ENCODE measurements at regions not wholly inside any gene's neighbourhood (a gene's known extent, or its start where the extent isn't known, plus 50 kb on each side); places are given as distances from the start of the nearest gene placed in this dataset.

GRCh38 chr3:117628823-117629291, 919.3 kb downstream of the TUSC7 start:
- no peak overlapping the region for H4K5ac ChIP-seq (ENCODE audit: insufficient read length, low read depth, low read length)
- H3K23me2 ChIP-seq (ENCODE audit: low read depth, low read length), result no peaks in the 10 kb centered on the region
- FAIRE-seq (no peak), DNase-seq (ENCODE audit: low read depth in 1 of 2, low spot score in 2 of 2) (no peak)
- ChIA-PET CTCF (ENCODE audit: partially characterized antibody) (no interaction called here), POLR2A (ENCODE audit: partially characterized antibody) (no interaction called here)
- H3K9me3 ChIP-seq (ENCODE audit: insufficient read depth in 2 of 2, low read depth in 1 of 2, low read length in 1 of 2), result no peaks in the 10 kb centered on the region
- H3K79me2 ChIP-seq (ENCODE audit: control insufficient read depth in 1 of 2, insufficient read depth in 2 of 2, low read length in 2 of 2), result no peaks in the 10 kb centered on the region
- H3K4me1 ChIP-seq (replicated peaks in 1 of 4; ENCODE audit: control insufficient read depth in 3 of 4, insufficient read depth in 4 of 4, low read length in 3 of 4), result no peaks in the 10 kb centered on the region
- no peaks in the 10 kb centered on the region for H3K27me3 ChIP-seq (replicated peaks in 1 of 4; ENCODE audit: control insufficient read depth in 3 of 4, extremely low read depth in 1 of 4, insufficient read depth in 3 of 4, low read length in 3 of 4)
- no peaks in the 10 kb centered on the region for H4K20me1 ChIP-seq (replicated peaks in 1 of 2; ENCODE audit: control insufficient read depth in 1 of 2, insufficient read depth in 2 of 2, low read length in 2 of 2)
- H4K91ac ChIP-seq (replicated peaks; ENCODE audit: insufficient read length, low read length), result no peak overlapping the region
- WGBS, 2 experiments (ENCODE audit: extremely low coverage in 1 of 2, insufficient coverage in 1 of 2, insufficient read length in 1 of 2, insufficient replicate concordance in 2 of 2, low coverage in 1 of 2, low lambda C conversion rate in 2 of 2, missing lambda C conversion rate in 1 of 2), result 79% methylated on average over 2 of the region's 2 CpGs; no CpG with 5 or more reads in 1 of the 2 experiments
- H3K36me3 ChIP-seq (ENCODE audit: control insufficient read depth in 2 of 4, insufficient read depth in 4 of 4, low read length in 3 of 4), result no peaks in the 10 kb centered on the region
- no peak overlapping the region for H2BK20ac ChIP-seq (ENCODE audit: low read length)
- no peak overlapping the region for H3K23ac ChIP-seq (ENCODE audit: insufficient read length)
- no peak overlapping the region for H3K14ac ChIP-seq (ENCODE audit: insufficient read length)
- no peak overlapping the region for H3K56ac ChIP-seq (replicated peaks; ENCODE audit: insufficient read length, low read depth, low read length)
- no peak overlapping the region for H2AFZ ChIP-seq (ENCODE audit: low read length)
- H3K18ac ChIP-seq (ENCODE audit: extremely low read depth, low read length), result no peak overlapping the region
- H3K4ac ChIP-seq (replicated peaks; ENCODE audit: insufficient read length, low read depth, low read length), result no peak overlapping the region
- no peaks in the 10 kb centered on the region for H3K79me1 ChIP-seq (ENCODE audit: low read depth, low read length)
- no peak overlapping the region for H2BK15ac ChIP-seq (ENCODE audit: low read length)
- no peak overlapping the region for H2BK12ac ChIP-seq (ENCODE audit: low read depth, low read length)
- H2AK5ac ChIP-seq (ENCODE audit: low read depth, low read length), result no peak overlapping the region
- no peak overlapping the region for H3K27ac ChIP-seq (ENCODE audit: low read depth, low read length)
- H3K9ac ChIP-seq (replicated peaks in 1 of 4; ENCODE audit: extremely low read depth in 1 of 4, low read depth in 3 of 4, low read length in 3 of 4), result no peak overlapping the region
- no peak overlapping the region for H4K8ac ChIP-seq (ENCODE audit: extremely low read depth, insufficient read depth, low read length)
- H3K4me2 ChIP-seq (ENCODE audit: insufficient read depth in 1 of 2, low read depth in 2 of 2, low read length in 2 of 2), result no peak overlapping the region
- H3K4me3 ChIP-seq (ENCODE audit: extremely low read depth in 1 of 4, insufficient read depth in 2 of 4, low read depth in 3 of 4, low read length in 4 of 4), result no peak overlapping the region
- H2BK120ac ChIP-seq (replicated peaks; ENCODE audit: low read depth, low read length), result no peak overlapping the region
- no peak overlapping the region for H2BK5ac ChIP-seq (ENCODE audit: low read depth, low read length)
- TF ChIP-seq JUN (IDR thresholded peaks at IDR 0.05; ENCODE audit: low read depth, low read length), result no peak
- no peak for TF ChIP-seq POLR2AphosphoS5 (IDR thresholded peaks at IDR 0.05; ENCODE audit: low read depth, low read length)
- TF ChIP-seq SIX5 (IDR thresholded peaks at IDR 0.05; ENCODE audit: low read depth, low read length), result no peak
- no peak for TF ChIP-seq CTBP2 (IDR thresholded peaks at IDR 0.05; ENCODE audit: borderline replicate concordance, insufficient read depth, insufficient read length, low read length)
- no peak for TF ChIP-seq JUND (IDR thresholded peaks at IDR 0.05; ENCODE audit: low read length)
- TF ChIP-seq SAP30 (IDR thresholded peaks at IDR 0.05; ENCODE audit: insufficient read depth, insufficient replicate concordance, low read length), result no peak
- TF ChIP-seq TEAD4 (IDR thresholded peaks at IDR 0.05; ENCODE audit: low read depth, low read length), result no peak
- no peak for TF ChIP-seq CEBPB (IDR thresholded peaks at IDR 0.05; ENCODE audit: low read depth, low read length)
- no peak for TF ChIP-seq RBBP5 (IDR thresholded peaks at IDR 0.05; ENCODE audit: borderline replicate concordance, low read depth, low read length)
- no peak for TF ChIP-seq E2F6 (IDR thresholded peaks at IDR 0.05)
- no peak for TF ChIP-seq SIRT6 (IDR thresholded peaks at IDR 0.05; ENCODE audit: low read length)
- no peak for TF ChIP-seq SP2 (IDR thresholded peaks at IDR 0.05; ENCODE audit: low read length)
